ENCODE measurements at regions not wholly inside any gene's neighbourhood (a gene's known extent, or its start where the extent isn't known, plus 50 kb on each side); places are given as distances from the start of the nearest gene placed in this dataset.

DNA sequence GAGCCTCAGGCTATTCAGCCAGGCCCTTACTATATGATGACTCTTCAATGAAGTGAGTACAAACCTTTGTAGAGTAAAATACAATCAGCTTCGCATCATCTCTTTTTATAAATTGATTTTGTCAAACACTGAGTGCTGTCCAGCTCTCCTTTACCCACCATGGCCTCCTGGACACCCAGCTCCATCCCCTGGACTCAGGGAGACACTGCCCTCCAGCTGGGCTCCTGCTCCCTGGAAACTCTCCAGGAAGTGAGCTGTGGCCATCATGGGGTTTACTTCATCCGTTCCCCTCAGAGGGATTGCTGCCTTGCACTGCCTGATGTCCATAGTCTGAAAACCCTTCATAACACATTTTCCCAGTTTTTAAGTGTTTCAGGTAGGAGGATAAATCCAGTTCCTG, 82.5 kb upstream of the XIRP2 start:
- TF ChIP-seq, protein P1, sequence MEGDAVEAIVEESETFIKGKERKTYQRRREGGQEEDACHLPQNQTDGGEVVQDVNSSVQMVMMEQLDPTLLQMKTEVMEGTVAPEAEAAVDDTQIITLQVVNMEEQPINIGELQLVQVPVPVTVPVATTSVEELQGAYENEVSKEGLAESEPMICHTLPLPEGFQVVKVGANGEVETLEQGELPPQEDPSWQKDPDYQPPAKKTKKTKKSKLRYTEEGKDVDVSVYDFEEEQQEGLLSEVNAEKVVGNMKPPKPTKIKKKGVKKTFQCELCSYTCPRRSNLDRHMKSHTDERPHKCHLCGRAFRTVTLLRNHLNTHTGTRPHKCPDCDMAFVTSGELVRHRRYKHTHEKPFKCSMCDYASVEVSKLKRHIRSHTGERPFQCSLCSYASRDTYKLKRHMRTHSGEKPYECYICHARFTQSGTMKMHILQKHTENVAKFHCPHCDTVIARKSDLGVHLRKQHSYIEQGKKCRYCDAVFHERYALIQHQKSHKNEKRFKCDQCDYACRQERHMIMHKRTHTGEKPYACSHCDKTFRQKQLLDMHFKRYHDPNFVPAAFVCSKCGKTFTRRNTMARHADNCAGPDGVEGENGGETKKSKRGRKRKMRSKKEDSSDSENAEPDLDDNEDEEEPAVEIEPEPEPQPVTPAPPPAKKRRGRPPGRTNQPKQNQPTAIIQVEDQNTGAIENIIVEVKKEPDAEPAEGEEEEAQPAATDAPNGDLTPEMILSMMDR (optimal IDR thresholded peaks at IDR 0.05 in 1 of 3, IDR thresholded peaks at IDR 0.05 in 1 of 3, conservative IDR thresholded peaks at IDR 0.05 in 1 of 3; ENCODE audit: extremely low read depth in 1 of 3, insufficient read depth in 2 of 3, low read length in 3 of 3): no peak
- no peak for TF ChIP-seq EZH2 (IDR thresholded peaks at IDR 0.05; ENCODE audit: low read length)
- no peak overlapping the region for H2AFZ ChIP-seq (ENCODE audit: control insufficient read depth, low read length)
- dilution Hi-C loops (cut with MboI; ENCODE audit: extremely low pct_ligation_motif_present, low sequenced_read_pairs): no loop called here
- H4K20me1 ChIP-seq (ENCODE audit: control insufficient read depth, extremely low read depth, insufficient read depth, low read length): no peaks in the 10 kb centered on the region
- DNase-seq (ENCODE audit: low read depth, low spot score): no peak
- H3K9me1 ChIP-seq (ENCODE audit: control insufficient read depth, extremely low read depth, insufficient read depth, low read length): no peaks in the 10 kb centered on the region
- no peak for FAIRE-seq
- no peak overlapping the region for H3K9ac ChIP-seq (ENCODE audit: control insufficient read depth, extremely low read depth, insufficient read depth, low read length)
- H3K9me3 ChIP-seq (ENCODE audit: control insufficient read depth, low read depth, low read length): no peaks in the 10 kb centered on the region
- H3K36me3 ChIP-seq (ENCODE audit: control insufficient read depth in 2 of 2, extremely low read depth in 1 of 2, insufficient read depth in 2 of 2, low read length in 2 of 2): no peaks in the 10 kb centered on the region
- H3K27ac ChIP-seq (ENCODE audit: control insufficient read depth, insufficient read depth, low read length): no peak overlapping the region
- H3K4me3 ChIP-seq (ENCODE audit: control insufficient read depth in 2 of 3, extremely low read depth in 1 of 3, insufficient read depth in 2 of 3, low read depth in 1 of 3, low read length in 3 of 3): no peak overlapping the region
- no peaks in the 10 kb centered on the region for H3K27me3 ChIP-seq (ENCODE audit: control insufficient read depth, extremely low read depth, insufficient read depth, low read length)
- H3K4me1 ChIP-seq (ENCODE audit: control insufficient read depth, extremely low read depth, insufficient read depth, low read length): no peaks in the 10 kb centered on the region
- no peaks in the 10 kb centered on the region for H3K79me2 ChIP-seq (ENCODE audit: control insufficient read depth, insufficient read depth, low read length)
- H3K4me2 ChIP-seq (ENCODE audit: control insufficient read depth, extremely low read depth, insufficient read depth, low read depth, low read length): no peak overlapping the region

DNA sequence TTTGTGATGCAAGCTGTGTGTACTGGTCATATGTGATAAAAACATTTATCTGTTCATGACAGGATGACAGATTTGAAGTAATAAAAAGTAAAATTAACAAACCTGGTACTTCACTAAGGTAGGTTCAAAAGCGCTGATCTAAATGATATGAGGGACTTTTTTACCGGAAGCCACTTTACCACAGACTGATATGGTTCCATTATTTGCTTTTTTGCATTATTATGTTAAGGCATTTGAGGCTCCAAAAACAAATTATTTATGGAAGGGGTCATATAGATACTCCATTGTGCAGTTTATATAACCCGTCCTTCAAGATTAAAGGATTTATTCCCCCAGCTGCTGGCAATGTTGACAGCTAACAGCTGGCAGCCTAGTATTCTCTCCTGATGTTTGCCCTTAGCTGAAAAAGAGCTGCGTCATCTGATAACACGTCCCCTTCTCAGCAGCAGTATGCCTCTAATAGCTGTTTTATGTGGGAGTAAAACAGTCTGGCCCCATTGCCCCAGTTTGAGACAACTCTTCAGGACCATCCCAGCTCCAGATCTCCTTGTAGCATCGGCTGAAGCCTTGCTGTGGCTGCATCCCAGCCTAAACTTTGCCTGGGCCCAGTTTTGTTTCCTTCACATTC, 84.8 kb upstream of the XIRP2 start:
- TF ChIP-seq EZH2 (IDR thresholded peaks at IDR 0.05; ENCODE audit: low read length): no peak
- TF ChIP-seq, protein P1 (optimal IDR thresholded peaks at IDR 0.05 in 1 of 3, IDR thresholded peaks at IDR 0.05 in 1 of 3, conservative IDR thresholded peaks at IDR 0.05 in 1 of 3; ENCODE audit: extremely low read depth in 1 of 3, insufficient read depth in 2 of 3, low read length in 3 of 3): no peak
- no peak overlapping the region for H3K4me2 ChIP-seq (ENCODE audit: control insufficient read depth, extremely low read depth, insufficient read depth, low read depth, low read length)
- H3K79me2 ChIP-seq (ENCODE audit: control insufficient read depth, insufficient read depth, low read length): no peaks in the 10 kb centered on the region
- H3K4me1 ChIP-seq (ENCODE audit: control insufficient read depth, extremely low read depth, insufficient read depth, low read length): no peaks in the 10 kb centered on the region
- no peaks in the 10 kb centered on the region for H4K20me1 ChIP-seq (ENCODE audit: control insufficient read depth, extremely low read depth, insufficient read depth, low read length)
- H3K27me3 ChIP-seq (ENCODE audit: control insufficient read depth, extremely low read depth, insufficient read depth, low read length): no peaks in the 10 kb centered on the region
- H3K27ac ChIP-seq (ENCODE audit: control insufficient read depth, insufficient read depth, low read length): no peak overlapping the region
- DNase-seq (ENCODE audit: low read depth, low spot score) (no peak), FAIRE-seq (no peak)
- H3K36me3 ChIP-seq (ENCODE audit: control insufficient read depth in 2 of 2, extremely low read depth in 1 of 2, insufficient read depth in 2 of 2, low read length in 2 of 2): no peaks in the 10 kb centered on the region
- dilution Hi-C loops (cut with MboI; ENCODE audit: extremely low pct_ligation_motif_present, low sequenced_read_pairs): no loop called here
- no peaks in the 10 kb centered on the region for H3K9me3 ChIP-seq (ENCODE audit: control insufficient read depth, low read depth, low read length)
- H2AFZ ChIP-seq (ENCODE audit: control insufficient read depth, low read length): no peak overlapping the region
- H3K4me3 ChIP-seq (ENCODE audit: control insufficient read depth in 2 of 3, extremely low read depth in 1 of 3, insufficient read depth in 2 of 3, low read depth in 1 of 3, low read length in 3 of 3): no peak overlapping the region
- H3K9me1 ChIP-seq (ENCODE audit: control insufficient read depth, extremely low read depth, insufficient read depth, low read length): no peaks in the 10 kb centered on the region
- no peak overlapping the region for H3K9ac ChIP-seq (ENCODE audit: control insufficient read depth, extremely low read depth, insufficient read depth, low read length)
